ENCODE measurements at regions not wholly inside any gene's neighbourhood (a gene's known extent, or its start where the extent isn't known, plus 50 kb on each side); places are given as distances from the start of the nearest gene placed in this dataset.
A peak's percentile ranks its signal among the peaks of the same experiment; 100 is the strongest.

DNA sequence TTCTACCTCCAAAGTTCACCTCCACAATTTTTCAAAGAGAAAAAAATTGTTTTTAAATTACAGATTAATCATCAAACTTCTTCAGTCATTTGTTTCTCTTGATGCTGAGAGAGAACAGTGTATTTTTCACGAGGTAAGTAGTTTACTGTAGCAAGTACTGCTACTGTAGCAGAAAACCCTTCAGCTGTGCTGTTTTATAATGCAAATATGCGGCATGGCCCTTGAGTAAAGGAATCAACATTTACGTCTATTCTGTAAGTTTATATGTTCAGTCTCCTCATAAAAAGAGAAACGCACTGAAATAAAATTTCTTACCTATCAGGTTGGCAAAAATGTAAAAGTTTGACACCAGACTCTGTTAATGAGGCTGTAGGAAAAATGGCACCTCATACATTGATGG lies 399.0 kb downstream of the NKX6-1 start:
- DNase-seq: no peak

GRCh38 chr4:84099599-84099998 lies 399.5 kb downstream of the NKX6-1 start:
- DNase-seq: no peak

GRCh38 chr4:84091266-84091665 lies 407.8 kb downstream of the NKX6-1 start:
- no peak for DNase-seq

GRCh38 chr4:84089652-84090437 lies 409.2 kb downstream of the NKX6-1 start:
- DNase-seq: no peak

DNA sequence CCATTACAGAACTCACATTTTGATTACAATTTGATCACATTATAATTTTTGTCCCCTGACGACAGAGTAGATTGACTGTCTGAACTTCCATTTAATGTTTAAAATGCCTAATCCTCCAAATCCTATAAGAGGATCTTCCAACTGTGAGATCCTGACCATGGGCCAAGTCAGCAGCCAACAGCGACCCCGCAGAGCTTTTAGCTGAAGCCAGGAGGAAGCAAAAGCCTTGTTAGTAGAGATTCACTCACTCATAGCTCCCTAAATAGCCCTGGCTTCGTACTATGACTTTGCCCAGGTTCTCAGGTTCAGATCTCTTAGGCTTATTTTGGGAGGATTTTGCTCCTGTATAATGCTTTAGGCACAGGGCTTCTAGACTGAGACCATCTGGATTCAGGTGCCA lies 413.1 kb downstream of the NKX6-1 start:
- no peak for DNase-seq

GRCh38 chr4:84070289-84070688 lies 428.8 kb downstream of the NKX6-1 start:
- DNase-seq: no peak

- no peak for DNase-seq
Observed at GRCh38 chr4:84063619-84064018, 435.5 kb downstream of the NKX6-1 start.

- no peak for DNase-seq
Observed at GRCh38 chr4:84058201-84058600, 440.9 kb downstream of the NKX6-1 start.

DNA sequence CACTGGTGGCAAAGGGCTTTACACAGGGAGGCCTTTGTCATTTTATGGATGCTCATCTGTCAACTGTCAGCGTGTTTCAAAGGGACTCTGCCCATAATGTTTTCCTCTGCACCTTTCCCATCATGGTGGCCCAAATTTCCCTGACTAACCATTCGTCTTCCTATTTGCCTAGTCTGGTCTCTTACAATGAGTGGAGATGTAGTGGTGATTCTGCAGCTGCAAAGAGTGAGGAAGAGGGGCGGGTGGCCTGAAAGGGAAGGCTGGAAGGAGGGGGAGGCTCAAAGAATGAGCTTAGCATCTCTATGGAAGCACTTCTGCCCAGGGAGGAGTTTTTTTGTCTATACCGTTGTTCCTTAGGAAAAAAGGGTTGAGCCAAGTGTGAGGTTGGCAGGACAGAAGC lies 447.5 kb downstream of the NKX6-1 start:
- no peak for DNase-seq

DNA sequence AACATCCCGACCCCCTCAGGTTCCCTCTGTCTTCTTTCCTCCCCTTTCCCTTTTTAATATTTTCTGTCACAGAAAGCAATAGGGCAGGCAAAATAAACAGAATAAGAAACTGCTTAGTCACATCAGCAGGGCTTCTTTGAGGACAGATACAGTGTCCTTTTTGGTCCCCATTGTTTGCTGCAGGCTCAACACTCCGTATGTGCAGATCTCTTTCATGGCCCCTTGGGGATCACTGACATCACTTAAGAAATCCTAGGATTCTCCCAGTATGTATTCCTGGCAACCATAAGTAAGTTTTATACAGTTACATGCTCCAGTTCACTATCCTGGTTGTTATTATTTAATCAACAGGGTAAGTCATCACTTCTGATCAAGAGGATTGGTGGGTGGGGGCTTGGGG lies 448.0 kb downstream of the NKX6-1 start:
- DNase-seq: no peak

GRCh38 chr4:84050015-84050414 lies 449.1 kb downstream of the NKX6-1 start:
- DNase-seq: no peak

DNA sequence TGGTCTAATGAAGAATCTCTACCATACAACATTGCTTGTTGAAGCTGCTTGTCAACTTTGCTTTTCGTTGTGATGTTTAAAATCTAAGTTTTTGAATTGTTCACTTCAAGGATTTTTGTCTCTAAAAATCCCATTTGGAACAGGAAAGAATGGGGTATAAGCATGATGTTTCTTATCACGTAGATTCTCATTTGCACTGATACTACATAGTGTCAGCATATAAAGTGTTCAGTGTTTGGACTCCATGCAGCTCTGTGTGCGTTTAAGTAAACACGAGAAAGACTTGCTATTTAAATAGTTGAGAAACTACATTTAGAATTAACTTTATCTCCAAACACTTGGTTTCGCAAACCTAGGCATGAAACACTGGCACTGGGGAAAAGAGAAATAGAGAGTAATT lies 452.5 kb downstream of the NKX6-1 start:
- DNase-seq: no peak

- DNase-seq: no peak
Observed at GRCh38 chr4:84041426-84041825, 457.7 kb downstream of the NKX6-1 start.

DNA sequence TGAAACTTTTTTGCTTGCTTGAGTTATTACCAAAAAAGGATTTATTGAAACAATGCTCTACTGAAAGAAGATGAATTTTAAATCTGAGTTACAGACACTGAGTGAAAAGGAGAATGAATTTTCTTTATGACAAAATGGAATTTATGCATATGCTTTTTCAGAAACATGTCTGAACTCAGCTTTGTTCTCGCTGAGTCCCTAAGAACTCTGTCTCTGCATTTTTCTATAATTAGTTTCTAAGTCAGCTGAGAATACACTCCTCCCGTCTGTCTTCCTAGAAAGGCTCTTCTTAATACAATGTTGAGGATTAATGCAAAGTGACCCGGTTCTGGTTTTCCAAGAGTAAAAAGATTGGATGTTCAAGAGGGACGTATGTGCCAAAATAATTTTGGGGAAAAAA lies 463.5 kb downstream of the NKX6-1 start:
- DNase-seq: no peak

DNA sequence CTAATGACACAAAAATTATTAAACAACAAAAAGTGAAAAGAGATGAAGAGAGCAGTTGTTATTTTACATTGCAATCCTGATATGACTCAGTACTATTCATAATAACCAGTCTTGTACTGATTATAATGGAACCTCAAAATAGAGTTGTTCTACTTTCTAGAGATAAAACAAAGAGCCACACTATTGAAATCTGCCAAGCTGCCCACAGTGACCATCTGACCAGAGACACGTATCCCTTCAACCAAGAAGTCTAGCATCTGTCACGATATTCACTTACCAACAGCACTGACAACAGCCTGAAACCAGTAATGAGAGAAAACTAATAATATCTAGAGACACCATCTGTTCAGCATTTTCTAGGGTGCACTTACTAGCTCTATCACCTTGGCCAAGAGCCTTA lies 466.7 kb downstream of the NKX6-1 start:
- no peak for DNase-seq

DNA sequence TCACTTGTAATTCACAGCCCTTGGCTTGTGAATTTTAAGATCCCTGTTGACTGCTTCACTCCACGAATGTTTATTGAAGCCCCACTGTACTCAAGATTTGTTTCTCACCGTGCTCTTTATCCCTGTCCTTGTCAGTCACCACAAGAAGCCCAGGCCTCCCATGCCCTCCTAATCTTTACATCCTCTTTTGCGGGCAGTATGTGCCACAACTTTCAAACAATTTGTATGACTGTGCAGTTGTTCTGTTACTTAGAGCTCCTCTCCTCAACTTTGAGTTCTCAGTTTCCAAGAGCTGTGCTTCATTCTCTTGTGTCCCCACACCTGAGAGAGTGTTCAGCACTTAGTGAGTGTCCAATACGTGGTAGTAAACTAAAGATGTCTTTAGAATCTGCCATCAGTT lies 467.7 kb downstream of the NKX6-1 start:
- no peak for DNase-seq

DNA sequence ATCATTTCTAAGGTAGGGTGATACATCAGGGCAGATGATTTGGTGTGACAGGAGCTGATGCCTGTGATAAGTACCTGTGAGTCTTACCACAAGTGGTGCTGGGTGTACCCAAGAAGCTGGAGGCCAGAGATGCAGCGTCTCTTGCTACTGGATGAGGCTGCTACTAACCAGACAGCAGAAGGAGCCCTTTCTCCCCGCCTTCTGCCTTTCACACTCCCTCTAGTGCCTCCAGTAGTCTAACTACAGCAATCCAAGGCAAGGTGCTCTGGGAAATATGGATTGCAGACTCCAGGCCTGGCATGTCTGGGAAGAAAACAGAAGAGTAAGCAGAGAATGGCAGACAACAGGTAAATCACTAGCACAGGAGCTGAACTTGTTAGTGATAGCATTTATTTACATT lies 470.8 kb downstream of the NKX6-1 start:
- no peak for DNase-seq

GRCh38 chr4:84024405-84024804 lies 474.7 kb downstream of the NKX6-1 start:
- no peak for DNase-seq

DNA sequence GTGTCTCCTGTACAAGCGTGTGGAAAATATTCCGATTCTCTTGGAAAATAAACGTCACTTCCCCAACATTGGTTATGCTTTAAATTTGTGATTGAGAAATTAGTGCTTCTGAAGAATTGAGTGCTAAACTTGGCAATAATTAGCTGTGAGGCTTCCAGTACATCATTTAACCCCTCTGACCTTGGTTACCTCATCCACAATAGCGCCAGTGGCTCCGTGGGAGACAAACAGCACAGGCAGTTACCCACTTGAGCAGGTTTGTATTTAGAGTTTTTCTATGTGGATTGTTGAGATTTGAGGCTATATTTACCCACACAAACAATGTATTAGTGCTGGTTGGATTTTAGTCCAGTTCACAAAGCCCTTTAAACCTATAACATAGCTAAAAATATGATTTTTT lies 476.5 kb downstream of the NKX6-1 start:
- no peak for DNase-seq

DNA sequence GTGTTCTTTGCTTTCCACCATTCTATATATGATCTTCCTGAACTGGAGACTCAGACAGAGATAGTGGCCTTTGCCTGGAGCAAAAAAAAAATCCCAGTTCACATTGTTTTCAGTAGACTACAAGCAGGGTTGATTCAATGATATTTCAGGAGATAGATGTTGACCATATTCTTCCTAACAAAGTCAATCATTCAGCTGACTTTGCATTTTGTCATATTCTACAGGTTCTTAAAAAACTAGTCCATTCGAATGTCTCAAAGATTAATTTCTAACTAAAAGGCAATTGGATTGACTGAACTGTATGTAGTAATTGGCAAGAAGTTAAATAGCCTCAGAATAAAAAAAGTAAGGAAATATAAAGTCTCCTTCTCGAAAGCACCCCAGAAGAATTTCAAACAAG lies 479.5 kb downstream of the NKX6-1 start:
- no peak for DNase-seq

- DNase-seq: no peak
Observed at GRCh38 chr4:84003046-84003445, 467.1 kb downstream of the GPAT3 start.

DNA sequence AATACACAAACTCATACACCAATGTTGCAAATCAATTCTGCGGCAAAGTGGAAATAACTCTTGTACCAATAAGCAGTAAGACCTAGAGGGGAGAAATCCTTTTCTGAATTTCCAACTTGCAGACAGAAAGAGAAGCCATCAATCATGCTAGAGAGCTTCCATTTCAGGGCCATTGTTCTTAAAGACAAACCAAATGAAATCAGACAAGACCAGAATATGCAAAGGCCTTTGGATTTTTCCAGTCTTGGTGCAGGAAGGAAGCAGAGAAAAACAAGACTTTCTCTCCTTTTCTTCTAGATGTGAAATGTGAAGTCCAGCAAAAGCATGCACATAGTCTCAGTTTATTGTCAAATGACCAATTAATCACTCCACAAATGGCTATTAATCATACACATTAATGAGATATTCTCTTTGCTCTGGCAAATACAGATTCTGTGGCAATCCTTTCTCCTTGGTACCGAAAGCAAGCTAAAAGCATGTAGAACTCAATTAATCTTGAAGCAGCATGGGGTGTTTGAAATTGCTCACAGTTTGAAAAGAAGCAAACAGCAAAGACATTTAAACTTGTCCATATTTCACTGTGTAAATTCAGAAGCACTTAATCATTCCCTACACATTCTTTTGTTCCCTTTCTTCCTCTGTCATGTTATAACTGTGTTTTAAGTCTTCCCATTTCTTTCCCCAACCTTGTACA lies 466.1 kb downstream of the GPAT3 start:
- DNase-seq: no peak

DNA sequence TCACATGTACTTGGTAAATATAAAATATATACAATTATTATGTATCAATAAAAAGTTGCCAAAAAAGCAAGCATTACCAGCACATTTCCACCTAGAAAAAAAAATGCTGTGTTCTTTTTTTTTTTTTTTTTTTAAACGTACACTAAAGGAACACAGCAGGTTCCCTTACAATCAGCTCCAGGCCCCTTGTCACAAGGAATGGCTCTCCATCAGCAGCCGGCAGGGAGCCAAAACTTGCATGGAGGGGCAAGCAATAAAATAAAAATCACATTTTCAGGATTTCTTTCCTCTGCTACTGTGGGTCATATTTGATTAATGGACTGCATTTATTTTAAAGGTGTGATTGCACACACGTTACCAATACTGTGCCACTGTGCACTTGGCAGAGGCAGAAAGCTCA lies 460.3 kb downstream of the GPAT3 start:
- DNase-seq: no peak

DNA sequence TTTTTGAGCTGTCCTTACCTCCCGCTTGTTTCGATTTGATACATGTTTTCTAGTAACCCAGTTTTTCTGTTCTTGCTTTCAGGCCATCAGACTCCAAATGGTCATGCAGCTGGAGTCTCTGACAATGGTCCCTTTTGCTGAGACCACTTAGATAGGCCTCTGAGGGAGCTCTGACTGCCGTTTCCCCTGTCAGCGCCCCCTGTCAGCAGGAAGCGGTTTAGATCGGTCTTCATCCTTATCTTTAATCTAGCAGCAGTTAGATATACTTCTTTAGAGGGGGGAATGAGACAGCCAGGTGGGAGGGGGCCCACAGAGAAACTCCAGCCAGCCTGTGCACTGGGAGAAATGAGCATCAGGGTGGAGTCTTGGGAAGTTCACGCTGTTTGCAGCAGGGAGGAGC lies 457.9 kb downstream of the GPAT3 start:
- DNase-seq: peak; percentile 1

- no peak for DNase-seq
Observed at GRCh38 chr4:83989835-83990234, 453.9 kb downstream of the GPAT3 start.
